ENCODE measurements at regions not wholly inside any gene's neighbourhood (a gene's known extent, or its start where the extent isn't known, plus 50 kb on each side); places are given as distances from the start of the nearest gene placed in this dataset.

- TF ChIP-seq TAF1 (IDR thresholded peaks at IDR 0.05; ENCODE audit: borderline replicate concordance, insufficient read depth, low read length) (no peak), POLR2AphosphoS5 (IDR thresholded peaks at IDR 0.05; ENCODE audit: low read depth, low read length) (no peak), SIN3A (IDR thresholded peaks at IDR 0.05; ENCODE audit: borderline replicate concordance, insufficient read depth, low read length) (no peak)
Observed at GRCh38 chr2:142536492-142536891, 341.0 kb upstream of the KYNU start.
